Suppressor macrophage treated with lipopolysaccharide for 4 hours (primary cell): ENCODE measurements at regions not wholly inside any gene's neighbourhood (a gene's known extent, or its start where the extent isn't known, plus 50 kb on each side); places are given as distances from the start of the nearest gene placed in this dataset.
"Not testable (repeated sequence)": the region's sequence is repeated elsewhere in the genome, so short reads cannot be mapped to it uniquely, and the experiment has no call there.

ENCODE experiments used
- DNase-seq: peaks from one replicate; pipeline ENCODE4 v3.0.0-alpha.2; 2020

GRCh38 chr13:89076622-89077021 is 1405.5 kb downstream of the SLITRK5 start:
- no peak for DNase-seq

GRCh38 chr13:89082623-89083022 is 1411.5 kb downstream of the SLITRK5 start:
- DNase-seq = no peak

- not testable (repeated sequence) for DNase-seq
Observed at GRCh38 chr13:89088107-89088506, 1416.9 kb downstream of the SLITRK5 start.

- DNase-seq = peak; percentile 3
Observed at GRCh38 chr13:89097994-89098393, 1426.8 kb downstream of the SLITRK5 start.

DNA sequence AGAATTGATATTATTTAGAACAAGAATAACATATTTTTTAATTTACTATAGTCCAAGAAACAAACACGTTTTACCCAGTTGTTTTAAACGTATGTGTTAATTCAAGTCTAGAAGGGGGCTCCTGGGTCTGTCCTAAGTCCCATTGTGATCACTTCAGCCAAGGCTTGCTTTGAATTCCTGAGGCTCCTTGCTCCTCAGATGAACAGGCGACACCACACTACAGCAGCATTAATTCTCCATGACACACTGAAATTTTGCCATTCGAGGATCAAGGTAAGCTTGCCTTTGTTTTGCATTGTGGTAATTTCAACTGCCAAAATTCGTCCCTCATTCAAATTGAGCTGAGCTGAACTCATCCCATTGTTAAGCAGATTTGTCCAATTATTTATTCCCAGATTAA is 1442.6 kb downstream of the SLITRK5 start:
- no peak for DNase-seq

- DNase-seq = no peak
Observed at GRCh38 chr13:89115307-89115706, 1444.1 kb downstream of the SLITRK5 start.

GRCh38 chr13:89136678-89137077 is 1465.5 kb downstream of the SLITRK5 start:
- no peak for DNase-seq

- DNase-seq = no peak
Observed at GRCh38 chr13:89150362-89150761, 1479.2 kb downstream of the SLITRK5 start.

DNA sequence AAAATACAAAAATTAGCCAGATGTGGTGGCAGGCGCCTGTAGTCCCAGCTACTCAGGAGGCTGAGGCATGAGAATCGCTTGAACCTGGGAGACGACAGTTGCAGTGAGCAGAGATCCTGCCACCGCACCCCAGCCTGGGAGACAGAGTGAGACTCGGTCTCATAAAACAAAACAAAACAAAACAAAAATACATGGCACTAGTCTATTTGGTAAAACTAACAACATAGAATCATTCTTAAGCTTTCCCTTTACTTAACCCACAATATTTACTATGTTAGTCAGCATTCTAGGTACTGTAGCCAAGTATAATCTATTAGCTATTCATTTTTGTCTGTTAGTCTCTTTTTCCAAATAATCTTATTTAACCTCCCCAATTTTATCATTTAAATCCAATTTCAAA is 1482.8 kb downstream of the SLITRK5 start:
- no peak for DNase-seq

DNA sequence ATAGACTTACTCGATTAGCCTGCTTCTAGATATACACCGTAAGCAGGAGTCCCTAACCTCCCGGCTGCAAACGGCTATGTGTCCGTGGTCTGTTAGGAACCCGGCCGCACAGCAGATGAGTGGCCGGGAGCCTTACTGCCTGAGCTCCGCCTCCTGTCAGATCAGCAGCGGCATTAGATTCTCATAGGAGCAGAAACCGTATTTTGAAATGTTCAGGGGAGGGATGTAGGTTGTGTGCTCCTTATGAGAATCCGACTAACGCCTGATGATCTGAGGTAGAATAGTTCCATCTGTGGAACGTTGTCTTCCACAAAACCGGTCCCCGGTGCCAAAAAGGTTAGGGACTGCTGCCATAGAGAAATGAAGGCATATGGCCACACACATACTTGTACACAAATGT is 1491.9 kb downstream of the SLITRK5 start:
- DNase-seq = no peak

GRCh38 chr13:89165685-89166084 is 1494.5 kb downstream of the SLITRK5 start:
- DNase-seq = no peak

- DNase-seq = no peak
Observed at GRCh38 chr13:89169951-89170350, 1498.8 kb downstream of the SLITRK5 start.

DNA sequence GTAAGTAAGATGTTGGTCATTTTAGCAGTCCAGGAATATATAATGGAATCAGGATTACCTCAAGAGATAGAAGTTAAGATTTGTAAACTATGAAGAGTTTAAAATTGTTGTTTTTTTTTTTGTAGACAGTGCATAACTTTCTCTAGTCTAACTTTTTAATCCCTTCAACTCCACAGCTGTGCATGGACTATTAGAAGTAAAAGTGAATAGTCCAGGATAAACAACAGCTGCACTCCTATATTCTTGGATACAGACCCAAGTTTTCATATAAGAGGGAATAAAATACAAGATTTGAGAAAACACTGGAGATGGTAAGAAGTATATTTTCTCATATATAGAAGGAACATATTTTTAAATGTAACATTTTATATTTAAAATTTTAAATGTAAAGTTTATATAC is 1509.9 kb downstream of the SLITRK5 start:
- DNase-seq = no peak

DNA sequence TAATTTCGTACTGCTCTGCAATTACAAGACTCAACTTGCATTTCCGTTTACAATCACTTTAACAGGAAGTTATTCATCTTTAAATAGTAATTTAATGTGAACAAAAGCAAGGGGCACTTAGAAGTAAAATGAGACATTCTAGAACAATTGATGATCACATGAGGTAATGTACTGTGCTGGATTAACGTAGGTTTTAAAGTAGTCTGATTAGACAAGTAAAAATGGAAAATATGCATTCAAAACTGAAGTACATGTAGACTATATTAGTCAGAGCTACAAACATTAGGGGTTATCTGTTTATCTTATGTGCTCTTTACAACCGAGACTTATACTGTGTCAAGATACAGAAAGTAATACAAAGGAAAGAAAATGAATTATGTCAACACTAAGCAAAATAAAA is 1528.0 kb downstream of the SLITRK5 start:
- DNase-seq = no peak

DNA sequence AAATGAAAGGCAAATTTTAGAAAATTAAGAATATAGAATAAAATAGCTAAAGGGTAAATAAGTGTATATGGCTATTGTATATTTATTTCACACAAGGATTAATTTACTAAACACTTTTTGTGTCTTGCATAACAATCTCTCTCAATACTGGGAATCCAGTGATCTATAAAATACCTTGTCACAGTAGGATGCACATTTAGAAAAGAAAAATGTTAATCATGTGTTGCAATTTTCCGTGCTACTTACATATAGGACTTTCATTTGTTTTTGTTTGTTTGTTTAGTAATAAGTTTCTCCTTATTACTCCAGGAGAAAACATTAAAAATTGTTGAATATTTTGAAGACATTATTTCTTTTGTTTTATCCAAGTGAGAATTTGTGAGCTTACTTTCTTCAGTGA is 1533.3 kb downstream of the SLITRK5 start:
- DNase-seq = no peak

DNA sequence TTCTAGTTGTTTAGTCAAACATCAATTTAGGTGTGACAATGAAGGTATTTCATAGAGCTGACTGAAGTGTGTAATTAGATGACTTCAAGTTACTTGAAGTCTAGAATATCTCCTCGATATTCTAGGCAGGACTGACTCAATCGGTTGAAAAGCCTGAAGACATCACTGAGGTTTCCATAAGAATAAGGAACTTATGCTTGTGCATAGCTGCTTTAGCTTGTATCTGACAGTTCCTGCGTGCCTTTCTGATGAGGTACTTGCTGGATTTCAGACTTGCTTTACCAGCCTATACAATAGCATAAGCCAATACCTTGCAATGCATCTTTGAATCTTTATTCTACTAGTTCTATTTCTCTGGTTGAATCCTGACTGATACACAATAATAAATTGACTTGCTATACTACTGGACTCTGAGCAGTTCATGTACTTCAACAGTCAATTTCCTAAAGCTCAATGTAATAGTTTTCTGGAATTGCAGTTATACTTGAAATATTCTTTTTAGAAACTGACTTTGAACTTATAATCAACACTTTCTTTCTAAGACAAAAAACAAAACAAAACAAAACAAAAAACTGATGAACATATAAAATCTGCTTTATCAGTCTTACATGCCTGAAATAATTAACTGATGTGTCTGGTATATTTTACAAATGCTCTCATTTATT is 1534.8 kb downstream of the SLITRK5 start:
- DNase-seq = no peak

DNA sequence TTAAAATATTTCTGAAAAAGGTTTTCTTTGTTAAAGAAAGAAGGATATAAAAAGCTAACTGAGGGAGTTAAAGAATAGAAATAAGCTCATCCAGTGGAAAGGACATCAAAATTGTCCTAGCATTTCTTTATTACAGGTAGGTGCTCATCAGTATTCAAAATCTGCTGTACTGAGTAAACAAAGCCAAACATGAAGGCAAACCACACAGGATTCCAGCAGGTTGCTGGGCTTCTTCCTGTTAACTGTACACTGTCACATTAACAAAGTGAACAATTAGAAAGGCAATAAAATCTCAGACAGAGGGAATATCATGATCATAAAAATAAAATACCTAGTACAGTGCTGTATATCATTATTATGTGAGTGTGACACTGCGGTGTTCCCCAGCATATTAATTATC is 1541.0 kb downstream of the SLITRK5 start:
- no peak for DNase-seq

DNA sequence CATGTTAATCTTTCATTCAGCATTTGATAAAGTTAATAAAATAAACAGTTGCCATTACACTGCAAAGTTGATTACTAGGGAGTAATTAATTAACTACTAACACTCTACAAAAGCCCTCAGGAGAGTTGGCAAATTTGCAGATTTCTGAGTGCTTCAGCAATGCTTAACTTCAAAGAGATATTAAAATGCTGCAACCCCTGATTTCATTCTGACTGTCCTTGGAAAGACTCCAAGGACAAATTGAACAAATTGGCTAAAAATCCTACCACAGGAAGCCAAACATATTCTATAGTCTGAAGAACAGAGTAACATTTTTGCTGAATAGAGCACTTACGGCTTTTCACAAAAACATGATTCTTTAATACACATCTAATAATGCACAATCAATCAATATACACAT is 1543.0 kb downstream of the SLITRK5 start:
- no peak for DNase-seq

- not testable (repeated sequence) for DNase-seq
Observed at GRCh38 chr13:89215319-89215718, 1544.1 kb downstream of the SLITRK5 start.

- DNase-seq = no peak
Observed at GRCh38 chr13:89217813-89218212, 1546.6 kb downstream of the SLITRK5 start.

DNA sequence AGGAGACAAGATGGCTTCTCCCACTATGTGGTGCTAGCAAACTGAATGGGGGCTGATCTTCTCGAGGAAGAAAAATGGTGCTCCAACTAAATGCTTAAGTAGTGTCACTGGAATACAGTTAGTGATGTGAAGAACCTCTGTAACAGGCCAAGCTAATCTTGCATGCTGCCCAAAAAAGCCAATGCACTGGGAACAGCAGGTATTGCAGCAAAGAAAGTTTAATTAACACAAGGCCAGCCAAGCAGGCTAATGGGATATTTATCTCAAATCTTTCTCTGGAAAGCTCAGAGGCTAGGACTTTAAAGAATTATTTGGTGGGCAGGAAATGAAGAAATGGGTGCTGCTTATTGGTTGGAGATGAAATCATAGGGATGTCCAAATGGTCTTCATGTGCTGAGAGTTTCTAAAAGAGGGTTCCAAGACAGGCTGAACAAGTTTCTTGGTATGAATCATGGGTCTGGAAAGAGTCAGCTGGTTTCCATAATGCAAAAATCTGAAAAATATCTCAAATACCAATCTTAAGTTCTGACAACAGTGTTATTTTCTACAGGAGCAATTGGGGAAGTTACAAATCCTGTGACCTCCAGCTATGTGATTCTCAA is 1550.5 kb downstream of the SLITRK5 start:
- DNase-seq = no peak

DNA sequence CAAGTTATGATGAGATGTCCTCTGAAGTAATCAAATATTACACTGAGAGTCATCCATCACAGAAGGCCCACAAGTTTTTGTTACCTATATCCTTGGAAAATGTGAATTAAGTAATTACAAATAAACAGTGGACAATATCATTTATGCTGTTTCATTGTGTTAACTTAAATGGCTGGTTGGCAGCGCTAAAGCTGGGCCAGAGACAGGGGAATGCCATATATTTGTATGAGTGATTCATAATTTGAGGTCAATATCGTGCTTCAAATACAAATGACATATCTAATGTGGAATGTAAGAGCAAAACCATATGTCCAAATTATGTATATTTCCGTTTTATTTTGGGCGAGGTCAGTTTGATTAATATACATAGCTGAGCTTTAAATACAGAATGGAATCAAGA is 1556.2 kb downstream of the SLITRK5 start:
- DNase-seq = no peak

GRCh38 chr13:89238496-89238895 is 1567.3 kb downstream of the SLITRK5 start:
- DNase-seq = no peak

- DNase-seq = no peak
Observed at GRCh38 chr13:89239361-89240127, 1568.4 kb downstream of the SLITRK5 start.
